ENCODE measurements at regions not wholly inside any gene's neighbourhood (a gene's known extent, or its start where the extent isn't known, plus 50 kb on each side); places are given as distances from the start of the nearest gene placed in this dataset.

DNA sequence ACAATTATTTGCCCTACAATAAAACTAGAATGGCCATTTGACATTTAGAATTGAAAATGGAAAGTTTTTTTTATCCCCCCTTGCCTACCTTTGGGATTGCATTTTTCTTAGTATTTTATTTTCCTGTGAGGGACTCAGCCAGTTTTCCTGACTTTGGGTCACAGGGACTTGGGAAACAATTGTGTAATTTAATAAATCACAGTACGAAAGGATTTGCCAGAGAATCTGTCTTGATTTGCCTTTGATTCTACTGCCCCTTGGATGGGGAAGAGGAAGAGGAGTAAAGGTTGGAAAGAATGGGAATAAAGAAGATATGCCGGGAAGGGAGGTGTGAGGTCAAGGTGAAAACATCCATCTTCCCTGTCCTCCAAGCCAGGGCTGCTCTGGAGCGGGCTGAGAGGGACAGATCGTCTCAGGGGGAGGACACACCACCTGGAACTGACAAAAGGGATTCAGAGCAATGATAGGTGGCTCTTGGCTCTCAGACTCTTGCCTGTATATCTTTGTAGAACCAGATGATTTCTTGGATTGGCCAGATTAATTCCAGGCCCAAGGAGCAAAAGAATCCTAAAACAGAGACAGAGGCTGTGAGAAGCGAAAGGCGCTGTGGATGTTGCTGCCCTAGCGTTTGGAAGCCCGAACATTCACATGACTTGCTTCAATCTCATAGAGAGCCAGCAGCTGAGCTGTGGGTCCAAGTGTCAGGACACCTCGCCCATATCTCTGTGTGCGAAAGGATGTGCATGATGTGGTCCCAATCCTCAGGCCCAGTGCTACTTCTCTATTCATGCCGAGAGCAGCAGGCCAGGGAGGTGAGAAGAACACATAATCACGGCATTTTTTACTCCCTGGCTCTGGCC is 50.3 kb upstream of the ZEB1 start:
- H3K4me1 ChIP-seq (replicated peaks; ENCODE audit: insufficient read depth), result no peaks in the 10 kb centered on the region
- H3K27ac ChIP-seq, result no peak overlapping the region
- intact Hi-C loops (cut with micrococcal nuclease; ENCODE audit: unreplicated experiment), result no loop called here
- BruUV-seq (replicated peaks), result no TSS peak
- no peaks in the 10 kb centered on the region for H3K79me2 ChIP-seq (ENCODE audit: low read depth)
- TF ChIP-seq, protein P1, sequence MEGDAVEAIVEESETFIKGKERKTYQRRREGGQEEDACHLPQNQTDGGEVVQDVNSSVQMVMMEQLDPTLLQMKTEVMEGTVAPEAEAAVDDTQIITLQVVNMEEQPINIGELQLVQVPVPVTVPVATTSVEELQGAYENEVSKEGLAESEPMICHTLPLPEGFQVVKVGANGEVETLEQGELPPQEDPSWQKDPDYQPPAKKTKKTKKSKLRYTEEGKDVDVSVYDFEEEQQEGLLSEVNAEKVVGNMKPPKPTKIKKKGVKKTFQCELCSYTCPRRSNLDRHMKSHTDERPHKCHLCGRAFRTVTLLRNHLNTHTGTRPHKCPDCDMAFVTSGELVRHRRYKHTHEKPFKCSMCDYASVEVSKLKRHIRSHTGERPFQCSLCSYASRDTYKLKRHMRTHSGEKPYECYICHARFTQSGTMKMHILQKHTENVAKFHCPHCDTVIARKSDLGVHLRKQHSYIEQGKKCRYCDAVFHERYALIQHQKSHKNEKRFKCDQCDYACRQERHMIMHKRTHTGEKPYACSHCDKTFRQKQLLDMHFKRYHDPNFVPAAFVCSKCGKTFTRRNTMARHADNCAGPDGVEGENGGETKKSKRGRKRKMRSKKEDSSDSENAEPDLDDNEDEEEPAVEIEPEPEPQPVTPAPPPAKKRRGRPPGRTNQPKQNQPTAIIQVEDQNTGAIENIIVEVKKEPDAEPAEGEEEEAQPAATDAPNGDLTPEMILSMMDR (conservative IDR thresholded peaks at IDR 0.05), result no peak
- TF ChIP-seq EZH2 (IDR thresholded peaks at IDR 0.05; ENCODE audit: low read depth), result no peak
- H3K27me3 ChIP-seq (ENCODE audit: insufficient read depth, low read depth), result no peaks in the 10 kb centered on the region
- no peak overlapping the region for H3K4me2 ChIP-seq
- ChIA-PET POLR2A (ENCODE audit: unreplicated experiment) (no interaction called here), CTCF (no interaction called here)
- H3F3A ChIP-seq (ENCODE audit: insufficient read depth, low read depth), result no peaks in the 10 kb centered on the region
- H3K4me3 ChIP-seq, result no peak overlapping the region
- no peaks in the 10 kb centered on the region for H4K20me1 ChIP-seq (ENCODE audit: insufficient read depth)
- no peaks in the 10 kb centered on the region for H3K9me3 ChIP-seq (ENCODE audit: insufficient read depth, low read depth)
- no peaks in the 10 kb centered on the region for H3K9me2 ChIP-seq (ENCODE audit: insufficient read depth)
- DNase-seq, result no peak
- no peaks in the 10 kb centered on the region for H3K36me3 ChIP-seq (ENCODE audit: low read depth)
- H2AFZ ChIP-seq, result no peak overlapping the region

Data from PC-9 (cell line).